Lower lobe of right lung (tissue), 2 donors: ENCODE measurements at regions not wholly inside any gene's neighbourhood (a gene's known extent, or its start where the extent isn't known, plus 50 kb on each side); places are given as distances from the start of the nearest gene placed in this dataset.

Experiments used
- ATAC-seq, 2 donors: fragments of 200-7000 bp; cut with Tn5 transposase; one replicate each; pipeline ENCODE4 v1.9.1; 2020 to 2022; ENCODE audit warnings: mild to moderate bottlenecking in 2 of 2, moderate library complexity in 2 of 2
- DNase-seq: peaks from one replicate; pipeline ENCODE4 v3.0.0-alpha.2; 2020
- H3K27ac ChIP-seq: fragments of 200-600 bp; one replicate; pipeline ENCODE4 v1.8.0; 2022
- H3K27me3 ChIP-seq: fragments of 200-600 bp; one replicate; pipeline ENCODE4 v1.8.0; 2022; ENCODE audit warnings: low read depth
- H3K36me3 ChIP-seq: fragments of 200-600 bp; one replicate; pipeline ENCODE4 v1.8.0; 2022; ENCODE audit warnings: mild to moderate bottlenecking
- H3K4me1 ChIP-seq: fragments of 200-600 bp; one replicate; pipeline ENCODE4 v1.8.0; 2022
- H3K4me3 ChIP-seq: fragments of 200-600 bp; one replicate; pipeline ENCODE4 v1.8.0; 2022; ENCODE audit warnings: mild to moderate bottlenecking
- H3K9me3 ChIP-seq: fragments of 200-600 bp; one replicate; pipeline ENCODE4 v1.8.0; 2022
- intact Hi-C: fragments of 100-400 bp; cut with DNase I; formaldehyde crosslinking; loops from one replicate; pipeline ENCODE4 v1.11.0; 2022
- TF ChIP-seq, protein P1 (sequence below): fragments of 200-600 bp; IDR thresholded peaks from one replicate; pipeline ENCODE4 v1.8.0; 2022; ENCODE audit warnings: antibody characterized with exemption, mild to moderate bottlenecking
- donor health status: DM: no; HTN: yes; CAD: no; lungs with severe emphysema.

- TF ChIP-seq, protein P1, sequence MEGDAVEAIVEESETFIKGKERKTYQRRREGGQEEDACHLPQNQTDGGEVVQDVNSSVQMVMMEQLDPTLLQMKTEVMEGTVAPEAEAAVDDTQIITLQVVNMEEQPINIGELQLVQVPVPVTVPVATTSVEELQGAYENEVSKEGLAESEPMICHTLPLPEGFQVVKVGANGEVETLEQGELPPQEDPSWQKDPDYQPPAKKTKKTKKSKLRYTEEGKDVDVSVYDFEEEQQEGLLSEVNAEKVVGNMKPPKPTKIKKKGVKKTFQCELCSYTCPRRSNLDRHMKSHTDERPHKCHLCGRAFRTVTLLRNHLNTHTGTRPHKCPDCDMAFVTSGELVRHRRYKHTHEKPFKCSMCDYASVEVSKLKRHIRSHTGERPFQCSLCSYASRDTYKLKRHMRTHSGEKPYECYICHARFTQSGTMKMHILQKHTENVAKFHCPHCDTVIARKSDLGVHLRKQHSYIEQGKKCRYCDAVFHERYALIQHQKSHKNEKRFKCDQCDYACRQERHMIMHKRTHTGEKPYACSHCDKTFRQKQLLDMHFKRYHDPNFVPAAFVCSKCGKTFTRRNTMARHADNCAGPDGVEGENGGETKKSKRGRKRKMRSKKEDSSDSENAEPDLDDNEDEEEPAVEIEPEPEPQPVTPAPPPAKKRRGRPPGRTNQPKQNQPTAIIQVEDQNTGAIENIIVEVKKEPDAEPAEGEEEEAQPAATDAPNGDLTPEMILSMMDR, result no peak
- H3K27me3 ChIP-seq, result no peaks in the 10 kb centered on the region
- H3K4me3 ChIP-seq, result no peak overlapping the region
- peak; percentile 27 for DNase-seq
- ATAC-seq, result no peak
- H3K9me3 ChIP-seq, result no peaks in the 10 kb centered on the region
- intact Hi-C loops, result no loop called here
- no peaks in the 10 kb centered on the region for H3K4me1 ChIP-seq
- H3K36me3 ChIP-seq, result no peaks in the 10 kb centered on the region
- H3K27ac ChIP-seq, result no peak overlapping the region
Observed at GRCh38 chr22:48440673-48441552, 1386.8 kb downstream of the BRD1 start.

- peak; percentile 33 for DNase-seq
- intact Hi-C loops, result no loop called here
- no peak for ATAC-seq
- Histone ChIP-seq H3K36me3 (no peaks in the 10 kb centered on the region), H3K4me3 (no peak overlapping the region), H3K9me3 (no peaks in the 10 kb centered on the region), H3K27me3 (no peaks in the 10 kb centered on the region), H3K4me1 (no peaks in the 10 kb centered on the region), H3K27ac (no peak overlapping the region)
- TF ChIP-seq, protein P1, result no peak
Observed at GRCh38 chr22:48440176-48440575, 1387.5 kb downstream of the BRD1 start.

- Histone ChIP-seq H3K4me3 (no peak overlapping the region), H3K9me3 (no peaks in the 10 kb centered on the region), H3K36me3 (no peaks in the 10 kb centered on the region), H3K27me3 (no peaks in the 10 kb centered on the region), H3K27ac (no peak overlapping the region), H3K4me1 (no peaks in the 10 kb centered on the region)
- ATAC-seq (no peak), DNase-seq (peak; percentile 23)
- intact Hi-C loops, result no loop called here
- TF ChIP-seq, protein P1, result no peak
Observed at GRCh38 chr22:48439560-48440135, 1388.0 kb downstream of the BRD1 start.

GRCh38 chr22:48438800-48439559, 1388.7 kb downstream of the BRD1 start:
- no peaks in the 10 kb centered on the region for H3K9me3 ChIP-seq
- DNase-seq (peak; percentile 32), ATAC-seq (no peak)
- H3K27ac ChIP-seq, result no peak overlapping the region
- intact Hi-C loops, result no loop called here
- no peaks in the 10 kb centered on the region for H3K27me3 ChIP-seq
- no peaks in the 10 kb centered on the region for H3K36me3 ChIP-seq
- no peak overlapping the region for H3K4me3 ChIP-seq
- H3K4me1 ChIP-seq, result no peaks in the 10 kb centered on the region
- TF ChIP-seq, protein P1, result no peak

GRCh38 chr22:48438096-48438495, 1389.6 kb downstream of the BRD1 start:
- no peaks in the 10 kb centered on the region for H3K27me3 ChIP-seq
- DNase-seq (peak; percentile 14), ATAC-seq (no peak)
- H3K36me3 ChIP-seq, result no peaks in the 10 kb centered on the region
- TF ChIP-seq, protein P1, result no peak
- no peak overlapping the region for H3K4me3 ChIP-seq
- no peaks in the 10 kb centered on the region for H3K4me1 ChIP-seq
- no peak overlapping the region for H3K27ac ChIP-seq
- intact Hi-C loops, result no loop called here
- H3K9me3 ChIP-seq, result no peaks in the 10 kb centered on the region
